ENCODE measurements at regions not wholly inside any gene's neighbourhood (a gene's known extent, or its start where the extent isn't known, plus 50 kb on each side); places are given as distances from the start of the nearest gene placed in this dataset.
"Not testable (repeated sequence)": the region's sequence is repeated elsewhere in the genome, so short reads cannot be mapped to it uniquely, and the experiment has no call there.

DNA sequence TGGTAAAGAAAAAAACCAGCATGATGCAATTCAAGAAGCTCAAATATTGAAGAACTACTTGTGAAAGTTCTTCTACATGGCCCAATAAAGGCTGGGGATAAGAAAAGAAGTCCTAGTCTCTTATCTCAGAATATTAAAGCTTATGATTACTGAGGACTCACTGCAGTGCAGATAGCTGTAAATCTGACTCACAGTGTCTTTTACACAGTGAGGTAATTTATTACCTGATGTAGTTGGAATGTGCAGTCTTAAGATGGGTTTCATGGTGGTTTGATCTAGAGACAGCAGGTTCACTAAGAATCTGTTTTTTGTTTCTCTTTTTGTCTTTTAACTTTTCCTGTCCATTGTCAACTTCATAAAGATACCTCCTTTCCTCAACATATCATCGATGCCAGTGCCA is 484.0 kb upstream of the MAP2 start:
- DNase-seq: no peak

DNA sequence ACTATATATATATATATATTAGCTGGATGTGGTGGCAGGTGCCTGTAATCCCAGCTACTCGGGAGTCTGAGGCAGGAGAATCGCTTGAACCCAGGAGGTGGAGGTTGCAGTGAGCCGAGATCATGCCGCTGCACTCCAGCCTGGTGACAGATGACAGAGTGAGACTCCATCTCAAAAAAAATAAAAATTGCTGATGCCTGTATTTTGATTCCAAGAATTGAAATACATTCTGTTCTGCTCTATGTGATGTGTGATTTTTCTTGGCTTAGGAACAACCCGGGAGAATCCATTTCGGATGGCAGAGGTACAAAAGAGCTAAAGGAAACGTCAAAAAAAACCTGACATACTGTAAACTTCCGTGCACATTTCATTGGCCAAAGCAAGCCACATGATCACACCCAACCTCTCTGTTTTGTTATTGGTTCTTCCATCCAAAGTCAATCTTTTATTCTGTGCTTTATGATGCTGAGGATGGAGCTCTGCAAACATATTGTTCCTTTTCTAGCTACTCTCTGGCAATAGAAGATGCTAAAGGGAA is 478.1 kb upstream of the MAP2 start:
- no peak for DNase-seq

DNA sequence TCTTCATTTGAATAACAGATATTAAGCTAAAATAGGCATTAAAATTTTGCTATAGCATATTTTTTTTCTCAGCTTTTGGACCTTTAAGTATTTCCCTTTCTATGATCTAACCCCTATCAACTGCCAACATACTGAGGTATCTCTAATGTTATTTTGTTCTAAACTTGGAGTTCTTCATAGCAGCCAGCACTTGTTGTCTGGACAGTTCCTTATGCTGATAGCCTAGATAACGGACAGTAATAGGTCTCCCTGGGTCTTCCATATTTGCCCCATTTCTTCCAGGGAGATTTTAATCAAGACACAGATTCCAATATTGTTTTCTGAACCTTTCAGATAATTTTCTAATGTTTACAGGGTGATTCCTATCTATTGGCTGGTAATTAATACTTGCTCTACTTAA is 475.8 kb upstream of the MAP2 start:
- no peak for DNase-seq

DNA sequence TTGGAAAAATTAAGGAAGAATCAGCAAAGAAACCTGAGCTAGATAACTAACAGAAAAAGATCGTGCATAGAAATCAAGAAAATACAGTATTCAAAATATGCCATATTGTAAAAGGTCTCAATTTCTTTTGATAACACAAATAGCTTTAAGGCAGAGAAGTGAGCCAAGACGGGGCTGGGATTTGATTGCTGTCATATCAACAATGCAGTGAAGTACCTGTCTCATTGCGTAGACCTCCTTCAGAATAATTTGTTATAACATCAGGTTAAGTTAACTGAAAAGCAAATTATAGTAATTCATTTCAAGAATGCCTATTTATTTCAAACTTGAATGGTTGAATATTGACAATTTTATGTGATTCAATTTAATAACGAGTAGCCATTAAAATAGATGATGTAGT is 453.8 kb upstream of the MAP2 start:
- DNase-seq: no peak

DNA sequence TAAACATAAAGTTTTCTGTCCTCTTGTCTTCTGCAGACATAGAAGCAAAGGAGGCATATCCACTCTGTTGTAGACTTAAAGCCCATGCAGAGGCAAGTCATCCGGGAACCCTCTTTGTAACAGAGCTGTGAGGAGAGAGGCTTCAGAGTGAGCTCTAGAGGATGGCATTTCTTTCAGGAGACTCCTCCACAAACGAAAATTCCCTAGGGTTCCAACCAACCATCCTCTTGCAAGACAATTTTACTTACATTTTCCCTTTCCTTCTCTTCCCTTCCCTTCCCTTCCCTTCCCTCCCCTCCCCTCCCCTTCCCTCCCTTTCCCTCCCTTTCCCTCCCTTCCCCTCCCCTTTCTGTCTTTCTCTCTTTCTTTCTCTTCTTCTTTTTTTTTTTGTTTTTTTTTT is 446.3 kb upstream of the MAP2 start:
- DNase-seq: no peak

DNA sequence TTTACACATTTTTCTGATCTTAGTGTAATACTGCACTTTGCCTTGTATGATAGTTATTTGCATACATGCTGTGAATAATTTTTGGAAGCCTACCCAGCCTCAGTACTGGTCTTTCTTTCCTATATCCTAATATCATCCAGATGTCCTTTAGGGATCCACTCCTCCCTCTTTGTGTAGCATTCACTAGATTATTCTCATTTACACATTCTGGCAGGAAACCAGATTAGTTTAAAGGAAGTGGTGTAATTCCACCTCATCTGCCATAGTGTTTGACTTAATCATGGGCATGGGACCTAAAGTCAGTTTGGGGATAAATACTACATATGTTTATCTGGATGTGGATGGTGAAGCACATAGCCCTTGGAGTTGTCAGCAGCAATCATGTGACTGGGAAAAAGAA is 444.9 kb upstream of the MAP2 start:
- DNase-seq: no peak

DNA sequence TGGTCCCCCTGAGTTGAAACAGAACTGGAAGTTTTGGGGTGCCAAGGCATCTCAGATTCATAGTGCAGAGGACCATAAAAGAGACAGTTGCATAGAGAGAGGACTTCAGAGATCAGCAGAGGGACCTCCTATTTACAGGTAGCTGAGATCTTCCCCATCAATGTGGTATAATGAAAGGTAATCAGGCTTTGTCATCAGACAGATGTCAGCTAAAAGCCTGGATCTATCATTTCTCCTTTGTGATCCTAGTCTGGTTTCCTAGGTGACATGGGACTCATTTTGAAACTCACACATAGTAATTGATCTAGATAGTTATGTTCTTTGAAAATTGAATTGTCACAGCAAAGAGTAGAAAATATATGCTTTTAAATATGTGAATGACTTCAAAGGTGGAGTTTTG is 443.5 kb upstream of the MAP2 start:
- DNase-seq: no peak

DNA sequence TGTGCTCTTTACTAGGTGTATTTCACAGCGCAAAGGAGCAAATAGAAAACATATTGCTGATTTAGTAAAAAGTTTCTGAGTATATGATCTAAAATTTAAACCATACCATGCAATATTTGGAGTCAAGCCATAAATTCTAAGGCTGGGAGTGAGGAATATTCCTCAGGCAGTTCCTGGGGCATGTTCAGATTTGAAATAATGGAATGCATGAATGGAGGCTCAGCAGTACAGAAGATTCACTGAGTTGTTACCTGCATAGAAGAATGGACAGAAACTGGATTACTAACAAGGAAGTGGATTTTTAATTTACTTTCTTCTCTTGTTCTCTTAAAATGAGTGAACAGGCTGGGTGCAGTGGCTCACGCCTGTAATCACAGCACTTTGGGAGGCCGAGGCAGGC is 441.0 kb upstream of the MAP2 start:
- DNase-seq: no peak

DNA sequence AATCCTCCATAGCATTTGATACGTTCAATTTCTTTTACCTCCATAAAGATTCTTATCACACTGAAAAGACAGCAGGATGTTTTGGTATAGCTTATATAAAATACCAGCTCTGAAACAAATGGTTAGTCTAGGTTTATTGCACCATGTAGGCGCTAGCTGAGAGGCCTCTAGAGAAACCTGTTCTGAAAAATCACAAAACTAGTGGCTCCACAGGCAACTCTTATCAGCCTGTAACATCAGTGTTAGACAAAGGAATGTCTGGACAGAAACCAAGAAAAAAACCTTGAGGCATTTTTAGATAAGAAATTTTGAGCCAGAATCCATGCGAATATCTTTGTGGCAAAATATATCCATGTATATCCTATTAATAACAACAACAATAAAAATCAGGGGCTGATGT is 440.4 kb upstream of the MAP2 start:
- DNase-seq: no peak

DNA sequence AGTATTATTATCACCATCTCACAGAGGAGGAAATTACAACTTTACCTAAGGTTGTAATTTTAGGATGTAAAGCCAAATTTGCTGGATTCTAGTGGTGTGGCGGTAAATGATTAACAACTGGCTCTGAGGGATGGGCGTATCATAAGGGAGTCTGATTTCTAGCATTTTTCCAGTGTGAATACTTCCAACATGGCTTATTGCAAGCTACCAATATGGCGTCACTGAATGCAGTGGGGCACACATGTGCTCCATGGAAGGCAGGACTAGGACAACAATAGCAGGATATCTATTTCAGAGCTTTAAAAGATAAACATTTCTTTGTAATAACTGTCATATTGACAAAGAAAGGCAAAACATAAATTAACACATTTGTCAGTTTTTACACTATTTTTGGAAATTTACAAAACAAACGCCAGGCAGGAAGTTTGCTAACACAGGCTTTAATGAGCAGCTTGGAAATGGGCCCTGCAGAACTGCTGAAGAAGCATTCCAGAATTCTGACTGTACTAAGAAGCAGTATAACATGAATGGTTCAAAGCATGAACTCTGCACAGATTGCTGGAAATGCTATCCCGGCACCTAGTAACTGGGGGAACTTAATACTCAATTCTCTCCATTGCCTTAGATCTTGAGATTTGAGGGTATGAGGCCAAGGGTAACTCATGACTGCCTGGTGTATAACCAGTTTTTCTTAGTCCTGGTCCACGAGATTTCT is 439.3 kb upstream of the MAP2 start:
- DNase-seq: no peak

DNA sequence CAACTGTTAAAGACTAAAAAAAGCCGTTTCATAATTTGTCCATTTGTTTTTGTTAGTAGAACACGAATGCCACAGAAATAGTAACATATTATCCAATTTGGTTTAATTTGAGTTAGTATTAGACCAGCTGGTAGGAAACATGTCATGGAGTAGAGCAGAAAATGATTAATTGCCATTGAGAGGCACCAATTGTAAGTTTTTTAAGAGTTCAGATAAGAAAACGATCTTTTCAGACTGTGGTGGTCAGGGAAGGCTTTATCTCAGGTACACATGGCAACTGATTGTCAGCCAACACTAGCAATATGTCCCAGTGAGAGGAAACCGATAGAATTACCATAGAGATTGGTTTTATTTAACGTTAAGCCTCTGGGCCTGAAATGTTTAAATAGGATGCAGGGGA is 438.2 kb upstream of the MAP2 start:
- no peak for DNase-seq

DNA sequence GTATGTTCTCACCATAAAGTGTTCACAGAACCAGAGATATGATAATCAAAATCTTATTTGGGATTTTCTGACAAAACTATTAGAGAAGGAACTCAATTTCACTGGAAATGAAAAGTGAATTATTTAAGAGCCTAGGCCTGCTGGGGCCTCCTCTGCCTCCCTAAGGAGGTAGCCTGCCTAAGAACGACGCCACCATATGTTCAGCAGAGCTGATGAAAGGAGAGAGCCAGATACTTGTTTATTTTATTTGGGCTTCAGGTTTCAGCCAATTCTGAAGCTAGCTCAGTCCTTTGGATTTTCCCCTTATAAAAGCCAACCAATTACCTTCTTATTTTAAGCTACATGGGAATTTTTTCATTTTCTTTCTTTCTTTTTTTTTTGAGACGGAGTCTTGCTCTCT is 433.1 kb upstream of the MAP2 start:
- DNase-seq: no peak

DNA sequence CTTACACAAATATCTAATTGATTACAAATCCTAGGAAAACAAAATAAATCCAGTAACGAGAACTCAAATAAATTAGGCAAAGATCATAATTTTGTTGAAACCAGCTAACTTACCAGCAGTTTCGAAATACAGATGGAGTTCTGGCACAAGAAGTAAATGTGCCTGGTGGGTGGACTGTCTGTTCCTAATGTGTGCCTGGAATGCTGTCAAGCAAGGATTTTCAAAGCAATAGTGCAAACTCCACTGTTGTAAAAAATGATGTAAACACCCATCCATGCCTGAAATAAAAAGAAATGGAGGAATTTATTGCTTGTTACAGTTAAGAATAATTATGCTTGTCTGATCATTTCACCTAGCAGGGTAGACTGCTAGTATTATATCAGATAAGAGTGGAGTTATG is 423.9 kb upstream of the MAP2 start:
- no peak for DNase-seq

DNA sequence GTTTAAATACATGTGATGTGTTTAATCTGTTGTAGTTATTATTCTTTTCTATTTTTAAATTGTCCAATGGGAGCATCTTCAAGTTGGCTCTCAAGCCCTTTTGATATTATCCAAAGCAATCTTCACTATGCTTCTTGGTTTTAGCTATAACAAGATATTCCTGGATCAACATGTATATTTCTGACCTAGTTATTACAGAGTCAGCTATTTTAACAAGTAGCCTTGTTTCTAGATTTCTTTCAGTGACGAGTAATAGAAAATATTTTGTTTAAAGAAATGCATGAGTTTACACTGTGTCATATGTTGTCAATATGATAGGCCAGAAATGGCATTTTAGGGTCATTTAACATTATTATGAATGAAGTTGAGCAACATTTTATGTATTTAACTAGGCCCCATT is 421.8 kb upstream of the MAP2 start:
- no peak for DNase-seq

DNA sequence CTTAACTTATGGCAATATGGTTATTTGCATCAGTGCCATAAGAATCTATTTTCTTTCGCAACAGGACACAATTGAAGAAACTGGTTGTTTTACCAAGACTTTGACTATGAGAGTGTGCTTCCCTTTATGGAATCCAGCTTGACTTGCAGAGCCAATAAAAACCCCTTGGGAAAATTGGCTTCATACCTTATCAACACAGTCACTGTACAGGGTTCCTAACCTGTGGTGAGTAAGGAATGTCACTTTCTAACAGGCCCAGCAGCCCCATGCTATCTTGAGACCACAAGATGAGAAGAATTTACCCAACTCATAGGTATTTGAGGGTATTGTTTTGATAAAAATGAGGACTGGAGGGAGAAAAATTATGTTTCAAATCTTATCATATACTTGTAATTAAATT is 418.5 kb upstream of the MAP2 start:
- DNase-seq: no peak

DNA sequence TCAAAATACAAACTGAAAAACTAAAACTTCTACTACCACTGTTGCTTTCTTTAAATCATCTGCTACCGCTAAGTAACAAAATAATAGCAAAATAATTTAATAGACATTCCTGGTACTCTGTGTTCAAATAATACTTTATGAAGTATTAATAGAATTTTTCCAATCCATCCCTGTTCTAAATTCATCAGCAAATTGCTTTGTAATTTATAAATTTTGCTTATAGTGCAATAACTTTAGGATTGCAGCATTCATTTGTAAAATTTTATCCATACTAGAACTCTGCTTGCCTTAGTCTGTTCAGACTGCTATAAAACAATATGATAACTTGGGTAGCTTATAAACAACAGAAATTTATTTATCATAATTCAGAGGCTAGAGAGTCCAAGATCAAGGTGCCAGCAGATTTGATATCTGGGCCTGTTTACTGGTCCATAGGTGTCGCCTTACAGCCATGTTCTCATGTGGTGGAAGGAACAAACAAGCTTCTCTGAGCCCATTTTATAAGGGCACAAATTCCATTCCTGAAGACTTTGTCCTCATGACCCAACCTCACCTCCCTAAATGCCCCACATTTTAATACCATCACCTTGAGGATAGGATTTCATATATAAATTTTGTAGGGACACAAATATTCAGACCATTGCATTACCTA is 415.1 kb upstream of the MAP2 start:
- DNase-seq: no peak

DNA sequence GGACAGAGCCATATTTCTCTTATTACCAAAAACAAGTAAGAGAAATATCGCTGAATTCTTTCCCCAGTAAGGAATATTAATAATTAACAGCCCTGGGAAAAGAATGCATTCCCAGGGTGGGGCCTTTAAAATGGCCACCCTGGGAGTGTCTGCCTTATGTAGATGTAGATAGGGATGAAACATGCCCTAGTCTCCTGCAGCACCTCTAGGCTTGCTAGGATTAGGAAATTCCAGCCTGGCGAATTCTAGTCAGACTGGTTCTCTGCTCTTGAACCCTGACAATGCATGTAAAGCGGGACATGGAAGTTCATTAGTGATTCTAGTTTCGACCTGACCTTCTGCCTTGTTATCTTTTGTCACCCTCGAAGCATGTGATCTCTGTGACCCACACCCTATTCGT is 405.2 kb upstream of the MAP2 start:
- DNase-seq: not testable (repeated sequence)

DNA sequence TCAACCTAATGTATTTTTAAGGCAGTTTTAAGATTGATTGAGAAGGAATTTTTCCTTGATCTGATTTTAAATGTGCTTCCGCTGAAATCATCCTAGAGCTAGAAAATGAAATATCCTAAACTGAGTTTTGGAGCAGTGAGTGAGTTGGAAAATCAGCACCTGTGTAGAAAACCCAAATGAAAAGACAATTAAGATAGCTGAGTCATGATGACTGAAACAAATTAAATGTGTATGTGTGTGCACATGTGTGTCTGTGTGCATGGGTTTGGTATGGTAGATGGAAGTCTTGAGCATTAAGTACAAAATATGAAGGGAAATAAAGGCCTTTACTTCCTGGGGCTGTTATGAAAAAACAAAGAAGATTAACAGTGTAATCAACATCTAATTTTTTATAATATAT is 394.6 kb upstream of the MAP2 start:
- no peak for DNase-seq

DNA sequence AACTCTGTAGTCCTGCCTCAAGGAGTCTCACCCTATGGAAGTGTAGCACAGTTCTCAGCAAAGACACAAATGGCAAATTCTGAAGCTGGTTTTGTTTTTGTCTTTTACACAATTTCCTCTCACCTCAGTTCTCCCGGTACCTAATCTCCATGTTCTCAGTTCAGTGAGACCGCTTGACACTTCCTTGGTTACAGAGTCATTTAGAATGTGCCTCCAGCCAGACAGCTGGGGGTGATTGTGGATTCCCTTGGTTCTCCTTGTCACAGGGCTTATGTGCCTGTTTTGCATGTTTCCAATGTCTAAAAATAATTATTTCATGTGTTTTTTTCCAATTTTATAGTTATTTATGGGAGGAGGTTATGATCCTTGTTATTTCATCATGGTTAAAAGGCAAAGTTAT is 379.5 kb upstream of the MAP2 start:
- no peak for DNase-seq

DNA sequence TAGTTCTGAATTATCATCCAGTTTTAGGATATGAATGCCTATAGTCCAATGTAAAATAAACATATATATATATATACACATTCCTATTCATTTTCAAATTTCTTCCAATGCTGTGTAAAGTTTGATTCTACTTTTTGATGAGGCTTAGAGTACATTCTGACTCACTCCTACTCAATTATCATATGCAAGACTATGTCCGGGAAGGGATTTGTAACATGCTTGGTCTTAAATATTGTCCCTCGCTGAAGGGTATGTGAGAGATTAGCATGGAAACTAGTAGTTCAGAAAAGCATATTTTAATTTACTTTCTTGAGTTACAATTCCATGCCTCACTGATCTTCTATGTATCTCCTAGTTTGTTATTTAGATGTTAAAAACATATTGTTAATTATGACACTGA is 377.7 kb upstream of the MAP2 start:
- no peak for DNase-seq

DNA sequence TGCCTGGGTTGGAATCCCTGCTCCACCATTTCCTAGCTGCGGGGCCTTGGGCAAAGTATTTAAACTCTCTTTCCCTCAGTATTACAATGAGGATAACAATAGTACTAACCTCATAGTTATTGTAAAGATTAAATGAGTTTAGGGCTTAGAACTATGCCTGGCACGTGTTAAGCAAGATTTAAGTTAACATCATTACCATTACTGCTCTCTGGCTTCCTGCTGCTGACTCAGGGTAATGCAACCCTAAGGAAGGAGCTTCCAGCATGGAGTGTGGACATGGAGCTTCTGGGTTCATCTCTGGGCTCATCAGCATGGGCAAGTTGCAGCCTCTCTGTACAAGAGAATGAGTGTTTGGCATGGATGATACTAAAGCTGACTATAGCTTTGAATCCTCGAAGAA is 374.2 kb upstream of the MAP2 start:
- no peak for DNase-seq

DNA sequence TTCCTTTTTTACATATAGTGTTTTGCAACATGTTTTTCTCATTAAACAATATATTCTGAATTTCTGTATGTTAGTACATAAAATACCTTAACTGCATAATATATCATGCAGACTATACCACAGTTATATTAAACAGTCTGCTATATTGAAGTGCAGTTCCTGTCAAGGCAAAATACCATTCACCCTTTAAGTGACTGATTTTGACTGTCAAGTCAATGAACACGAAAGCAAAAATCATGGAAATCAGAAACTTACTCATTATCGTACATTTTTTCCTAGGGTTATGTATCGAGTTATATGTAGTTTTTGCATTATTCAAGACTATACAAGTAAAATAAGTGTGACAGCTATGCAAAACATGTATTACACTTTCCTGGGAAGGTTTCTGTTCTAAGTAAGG is 361.6 kb upstream of the MAP2 start:
- DNase-seq: no peak

DNA sequence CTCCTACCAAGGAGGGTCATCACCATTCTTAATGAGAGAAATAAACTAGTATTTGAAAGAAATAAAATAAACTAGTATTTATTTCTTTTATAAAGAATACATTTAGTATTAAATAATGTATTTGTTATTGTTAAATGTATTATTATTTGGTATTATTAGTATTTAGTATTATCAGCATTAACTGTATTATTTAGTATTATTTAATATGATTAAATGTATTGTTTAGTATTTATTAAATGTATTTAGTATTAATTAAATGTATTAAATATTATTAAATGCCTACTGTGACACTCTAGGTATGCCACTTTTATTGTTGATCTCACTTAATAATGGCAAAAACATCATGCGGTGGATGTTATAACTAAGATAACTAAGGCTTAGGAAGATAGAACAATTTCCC is 353.6 kb upstream of the MAP2 start:
- no peak for DNase-seq

DNA sequence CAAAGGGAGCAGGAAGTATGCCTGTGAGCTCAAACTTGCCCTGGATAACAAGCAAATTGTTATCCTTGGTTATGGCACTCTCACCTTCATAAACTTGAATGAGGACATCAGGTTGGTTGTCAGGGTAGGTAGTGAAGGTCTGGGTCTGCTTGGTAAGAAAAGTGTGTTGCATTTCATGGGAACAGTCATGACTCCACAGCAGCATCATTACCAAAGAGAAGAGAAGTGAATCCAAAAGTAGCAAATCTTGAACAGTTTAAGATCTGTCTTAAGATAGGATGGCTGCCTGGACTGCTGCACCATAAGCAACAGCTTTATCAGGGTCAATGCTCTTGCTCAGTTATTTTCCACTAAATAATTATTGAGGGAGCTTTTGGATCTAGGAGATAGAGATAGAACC is 350.7 kb upstream of the MAP2 start:
- no peak for DNase-seq

DNA sequence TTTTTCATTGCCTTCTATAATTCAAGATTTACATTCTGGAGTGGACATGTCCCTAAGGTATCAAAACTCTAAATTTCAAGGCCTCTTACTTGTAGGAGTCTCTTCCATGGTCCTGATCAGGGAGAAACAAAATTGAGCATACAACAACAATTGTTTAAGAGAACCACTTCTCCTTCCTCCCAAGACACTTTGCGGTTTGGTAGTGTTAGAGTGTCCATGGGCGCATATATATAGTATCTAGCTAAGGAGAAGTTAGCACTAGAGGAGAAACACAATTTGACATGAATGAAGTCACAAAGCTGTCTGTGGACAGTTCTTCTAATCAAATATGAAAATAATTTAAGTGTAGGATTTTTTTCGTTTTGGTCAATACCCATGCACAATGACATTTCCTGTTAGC is 349.1 kb upstream of the MAP2 start:
- DNase-seq: no peak

Measured in AML-193 (cell line).